GM19455 (cell line): ENCODE measurements at regions not wholly inside any gene's neighbourhood (a gene's known extent, or its start where the extent isn't known, plus 50 kb on each side); places are given as distances from the start of the nearest gene placed in this dataset.
"Not testable (repeated sequence)": the region's sequence is repeated elsewhere in the genome, so short reads cannot be mapped to it uniquely, and the experiment has no call there.

Source experiments
- ATAC-seq: cut with Tn5 transposase; IDR thresholded peaks from one replicate; pipeline ENCODE4 v1.9.1; 2021; ENCODE audit not compliant: unreplicated experiment

DNA sequence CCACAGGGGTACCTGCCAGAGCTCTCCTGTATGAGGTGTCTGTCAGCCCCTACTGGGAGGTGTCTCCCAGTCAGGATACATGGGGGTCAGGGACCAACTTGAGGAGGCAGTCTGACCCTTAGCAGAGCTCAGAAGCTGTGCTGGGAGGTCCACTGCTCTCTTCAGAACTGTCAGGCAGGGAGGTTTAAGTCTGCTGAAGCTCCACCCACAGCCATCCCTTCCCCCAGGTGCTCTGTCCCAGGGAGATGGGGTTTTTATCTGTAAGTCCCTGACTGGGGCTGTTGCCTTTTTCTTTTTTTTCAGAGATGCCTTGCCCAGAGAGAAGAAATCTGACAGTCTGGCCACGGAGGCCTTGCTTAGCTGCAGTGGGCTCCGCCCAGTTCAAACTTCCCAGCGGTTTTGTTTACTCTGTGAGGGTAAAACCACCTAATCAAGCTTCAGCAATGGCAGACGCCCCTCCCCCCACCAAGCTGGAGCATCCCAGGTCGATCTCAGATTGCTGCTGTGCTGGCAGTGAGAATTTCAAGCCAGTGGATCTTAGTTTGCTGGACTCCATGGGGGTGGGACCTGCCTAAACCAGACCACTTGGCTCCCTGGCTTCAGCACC lies 118.5 kb upstream of the RADX start:
- ATAC-seq, result not testable (repeated sequence)

- no peak for ATAC-seq
Observed at GRCh38 chrX:106499473-106499872, 112.3 kb upstream of the RADX start.

DNA sequence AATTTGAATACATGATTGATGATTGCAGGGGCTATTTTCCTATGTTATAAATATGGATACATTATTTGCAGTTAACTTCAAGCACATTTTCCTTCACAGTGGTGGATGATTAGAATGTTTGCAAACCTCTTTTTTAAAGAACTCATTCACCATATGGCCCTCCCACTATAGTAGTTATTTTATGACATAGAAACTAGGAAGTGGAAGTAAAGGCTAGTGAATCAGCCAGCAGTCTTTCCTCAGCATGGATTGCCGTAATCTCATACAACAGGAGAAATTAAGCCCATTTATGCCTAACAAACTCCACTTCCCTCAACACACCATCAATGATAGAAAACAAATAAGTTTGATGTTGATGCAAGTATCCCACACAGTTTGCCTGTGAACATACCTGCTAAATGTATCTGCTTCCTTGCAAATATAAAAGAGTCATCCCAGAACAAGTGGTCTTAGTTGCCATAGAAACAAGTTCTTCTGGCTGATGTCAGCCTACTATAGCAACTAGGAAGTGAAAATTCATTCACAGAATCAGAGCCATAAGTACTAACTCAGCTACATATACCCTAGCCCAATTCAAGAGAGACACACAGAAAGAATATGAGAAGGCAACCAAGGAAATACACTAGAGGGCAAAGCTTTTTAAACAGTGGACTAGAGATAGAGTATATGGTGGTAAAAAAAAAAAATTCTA lies 100.9 kb upstream of the RADX start:
- peak; percentile 64 for ATAC-seq
